SW 1271 (cell line): ENCODE measurements at regions not wholly inside any gene's neighbourhood (a gene's known extent, or its start where the extent isn't known, plus 50 kb on each side); places are given as distances from the start of the nearest gene placed in this dataset.
"Not testable (repeated sequence)": the region's sequence is repeated elsewhere in the genome, so short reads cannot be mapped to it uniquely, and the experiment has no call there.

Experiments
- DNase-seq, 2 experiments: peaks; one replicate each; lab custom pipeline; 2025; lab: John Stamatoyannopoulos, UW

DNA sequence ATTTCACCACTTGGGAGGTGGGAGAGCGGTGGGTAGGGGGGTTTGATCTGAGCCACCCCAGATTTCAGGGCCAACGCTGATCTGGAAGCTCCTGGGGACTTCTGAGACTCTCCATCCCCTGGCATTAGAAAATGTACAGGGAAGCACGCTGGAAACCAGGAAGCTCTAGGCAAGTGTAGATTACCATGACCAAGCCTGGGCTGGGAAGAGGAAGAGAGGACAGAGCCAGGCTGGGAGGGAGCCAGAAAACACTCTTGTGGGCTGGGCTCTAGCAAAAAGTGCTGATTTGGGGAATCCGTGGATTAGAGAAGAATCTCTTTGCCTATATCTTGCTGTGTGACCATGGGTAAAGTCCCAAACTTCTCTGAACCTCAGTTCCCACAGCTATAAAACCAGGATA, 236.7 kb downstream of the BCL11B start:
- no peak for DNase-seq

DNA sequence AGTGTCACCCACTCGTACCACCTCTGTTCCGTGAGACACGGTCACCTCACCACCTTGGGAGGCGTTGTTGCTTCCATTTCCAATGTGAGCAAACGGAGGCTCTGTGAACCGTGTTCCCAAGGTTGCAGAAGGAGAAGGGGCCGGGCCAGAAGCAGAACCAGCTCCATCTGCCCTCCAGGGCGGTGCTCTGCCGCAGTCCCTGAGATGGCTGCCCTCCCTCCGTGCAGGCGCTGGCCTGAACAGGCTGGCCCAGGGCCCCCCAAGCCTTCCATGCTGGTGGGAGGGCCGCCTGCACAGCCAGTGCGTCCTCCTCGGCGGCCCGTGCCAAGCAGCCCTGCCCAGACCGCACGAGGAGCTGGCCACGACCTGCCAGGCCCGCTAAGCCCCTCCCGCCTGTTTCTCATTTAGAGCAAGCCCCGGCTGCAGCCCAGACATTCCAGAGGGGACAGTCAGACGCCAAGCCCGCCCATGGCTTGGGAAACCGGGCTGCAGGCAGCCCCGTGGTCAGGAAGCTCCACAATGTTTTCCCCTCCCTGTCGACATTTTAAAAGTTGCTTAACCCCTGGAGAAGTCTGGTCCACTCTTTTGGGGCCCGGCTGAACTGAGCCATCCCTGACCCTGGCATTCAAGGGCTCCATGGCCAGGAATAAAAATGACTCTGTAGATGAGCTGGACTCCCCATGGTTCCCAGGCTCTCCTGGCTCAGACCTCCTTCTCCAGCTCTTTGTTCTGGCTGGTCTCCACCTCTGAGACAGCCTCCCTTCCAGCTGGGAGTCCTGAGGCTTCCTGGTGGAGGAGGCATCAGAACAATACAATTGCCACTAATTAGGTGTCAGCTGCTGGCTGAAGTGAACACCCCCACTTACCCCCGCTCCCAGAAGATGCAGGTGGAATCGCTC, 236.0 kb downstream of the BCL11B start:
- peak; percentile 60 to 76 for DNase-seq

DNA sequence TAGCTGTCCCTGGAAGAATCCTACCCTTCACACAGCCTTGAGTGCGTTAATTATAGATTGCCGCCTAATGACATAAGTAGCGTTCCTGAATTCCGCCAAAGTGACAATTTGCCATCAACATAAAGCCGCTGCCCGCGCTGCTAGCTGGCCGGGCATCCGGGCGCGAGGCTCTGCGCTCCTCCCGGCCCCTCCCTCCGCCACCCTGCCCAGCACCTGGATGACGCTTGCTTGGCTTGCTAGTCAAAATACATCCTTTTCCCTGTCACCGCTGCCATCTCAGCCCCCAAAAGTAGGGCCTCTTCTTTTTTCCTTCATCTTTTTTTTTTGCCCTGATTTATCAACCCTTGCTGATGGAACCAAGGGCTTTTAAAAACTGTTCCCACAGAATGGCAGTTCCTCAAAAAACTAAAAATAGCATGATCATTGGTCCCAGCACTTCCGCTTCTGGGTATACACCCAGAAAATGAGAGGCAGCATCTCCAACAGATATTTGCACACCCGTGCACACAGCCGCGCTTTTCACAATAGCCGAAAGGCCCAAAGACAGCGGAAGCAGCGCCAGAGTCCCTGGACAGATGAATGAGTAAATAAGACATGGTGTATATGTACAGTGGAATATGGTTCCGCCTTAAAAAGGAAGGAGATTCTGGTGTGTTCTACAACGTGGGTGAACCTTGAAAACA, 235.2 kb downstream of the BCL11B start:
- DNase-seq = no peak

DNA sequence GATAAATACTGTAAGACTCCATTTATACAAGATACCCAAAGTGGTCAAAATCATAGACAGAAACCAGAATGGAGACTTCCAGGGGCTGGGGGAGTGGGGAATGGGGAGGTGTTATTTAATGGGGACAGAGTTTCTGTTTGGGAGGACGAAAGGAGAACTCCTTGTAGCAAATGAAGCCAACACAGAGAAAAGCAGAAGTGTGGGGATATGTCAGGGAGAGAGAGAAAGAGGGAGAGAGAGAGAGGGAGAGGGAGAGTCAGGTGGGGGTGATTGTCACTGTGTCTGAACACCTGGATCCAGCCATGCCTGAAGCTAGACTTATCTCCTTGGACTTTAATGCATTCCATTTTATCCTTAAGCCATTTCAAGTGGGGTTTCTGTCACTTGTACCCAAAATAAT, 234.7 kb downstream of the BCL11B start:
- DNase-seq = not testable (repeated sequence)

DNA sequence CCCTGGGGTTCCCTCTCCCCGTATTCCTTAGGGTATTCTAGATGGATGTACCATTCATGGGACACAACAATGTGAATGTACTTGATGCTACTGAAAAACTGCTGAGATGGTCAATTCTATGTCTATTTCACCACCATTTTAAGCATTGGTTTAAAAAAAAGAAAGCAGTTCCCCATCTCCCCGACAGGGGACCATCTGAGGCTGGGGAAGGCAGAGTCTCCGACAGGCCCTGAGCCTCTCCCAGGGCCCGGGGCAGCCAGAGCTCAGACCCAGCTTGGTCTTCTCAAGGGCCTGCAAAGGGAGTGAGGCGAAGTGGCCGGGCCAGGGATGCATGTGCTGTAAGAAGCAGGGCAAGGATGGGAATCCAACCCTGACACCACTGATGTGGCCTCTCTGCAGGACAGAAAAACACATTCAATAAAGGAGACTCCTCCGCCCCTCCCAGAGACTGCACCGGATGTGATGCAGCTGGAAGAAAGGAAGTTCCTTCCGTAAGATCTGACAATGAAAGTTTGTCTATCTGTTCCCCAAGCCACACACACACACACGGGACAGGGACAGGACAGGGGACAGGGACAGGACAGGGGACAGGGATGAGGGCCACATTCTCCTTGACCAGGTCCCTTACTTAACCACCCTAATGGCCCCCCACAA, 234.1 kb downstream of the BCL11B start:
- DNase-seq = no peak

DNA sequence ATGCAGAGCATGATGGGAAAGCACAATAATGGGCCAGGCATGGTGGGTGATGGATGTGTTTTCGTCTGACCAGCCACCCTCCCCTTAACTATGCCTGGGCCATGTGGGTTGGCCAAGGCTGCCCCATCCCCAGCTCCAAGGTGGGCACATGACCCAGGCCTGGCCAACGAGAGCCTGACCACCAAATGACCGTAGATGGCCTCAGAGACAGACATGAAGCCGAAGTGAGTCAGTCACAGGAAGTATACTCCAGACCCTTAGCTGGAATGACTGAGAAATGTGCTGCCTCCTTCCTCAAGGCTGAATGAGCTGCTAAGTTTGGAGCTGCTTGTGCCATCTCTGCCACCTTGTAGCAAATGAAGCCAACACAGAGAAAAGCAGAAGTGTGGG, 233.6 kb downstream of the BCL11B start:
- DNase-seq = peak in 1 of 2 experiments; percentile 17

DNA sequence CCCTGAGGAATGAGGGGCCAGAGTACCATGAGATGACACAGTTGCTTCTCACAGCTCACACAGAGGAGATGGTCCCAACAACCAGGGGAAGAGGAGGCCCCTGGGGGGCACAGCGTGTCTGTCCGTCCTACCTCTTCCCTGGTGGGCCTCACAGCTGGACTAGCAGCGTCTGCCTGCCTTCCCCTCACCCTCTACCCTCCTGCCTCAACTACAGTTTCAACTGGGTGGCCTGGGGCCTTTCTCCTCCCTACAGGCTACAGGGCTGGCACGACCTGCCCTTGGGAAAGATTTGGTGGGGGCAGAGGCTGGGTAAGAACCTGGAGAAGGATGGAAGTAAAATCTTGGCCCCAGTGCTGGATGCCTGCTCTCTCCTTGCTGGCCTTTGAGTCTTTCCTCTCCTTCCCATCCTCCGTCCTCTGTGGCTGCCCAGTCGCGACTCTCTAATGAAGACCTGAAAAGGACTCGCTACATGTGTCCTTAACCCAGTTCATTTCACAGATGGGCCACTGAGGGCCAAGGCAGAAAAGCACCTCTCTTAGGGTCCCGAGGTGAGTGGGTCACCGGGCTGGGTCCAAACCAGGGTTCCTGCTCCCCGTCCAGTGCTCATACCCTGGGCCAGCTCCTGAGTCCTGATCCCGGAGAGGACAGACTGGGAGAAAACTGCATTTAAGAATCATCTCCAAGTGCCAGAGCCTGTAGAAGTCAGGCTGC, 232.5 kb downstream of the BCL11B start:
- no peak for DNase-seq

DNA sequence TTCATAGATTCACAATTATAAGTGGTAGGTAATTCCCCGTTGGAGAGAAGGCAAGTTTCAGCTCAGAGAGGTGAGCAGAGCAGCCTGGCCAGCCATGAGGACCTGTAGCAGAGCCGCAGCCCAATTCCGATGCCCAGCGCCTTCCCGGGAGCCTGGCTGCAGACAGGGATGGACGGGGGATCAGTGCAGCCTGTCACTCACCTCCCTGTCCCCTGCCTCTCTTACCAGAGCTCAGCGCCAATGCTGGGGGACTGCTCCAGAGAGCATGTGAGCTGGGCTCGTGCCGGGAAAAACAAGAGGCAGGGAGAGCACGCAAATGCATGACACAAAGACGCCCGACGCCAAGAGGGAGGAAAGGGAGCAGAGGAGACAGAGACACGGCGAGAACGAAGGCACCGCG, 231.9 kb downstream of the BCL11B start:
- DNase-seq = no peak

DNA sequence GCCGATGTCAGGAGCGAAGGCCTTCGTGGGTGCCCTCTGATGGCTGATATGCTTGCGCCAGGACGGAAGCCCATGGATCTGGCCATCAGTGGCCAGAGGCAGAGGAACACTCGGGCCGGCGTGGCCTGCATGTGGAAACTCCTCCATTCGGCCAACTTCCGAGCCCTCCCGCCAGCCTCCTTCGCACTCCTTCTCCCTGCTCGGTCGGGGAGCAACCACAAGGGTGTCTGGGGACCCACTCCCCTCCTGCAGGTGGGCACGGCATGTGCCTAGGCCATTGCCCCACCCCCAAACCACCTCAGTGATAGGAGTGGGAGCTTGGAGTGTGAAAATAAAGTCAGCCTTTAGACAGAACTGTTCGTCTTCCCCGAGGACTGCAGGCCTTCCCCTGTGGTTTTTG, 231.3 kb downstream of the BCL11B start:
- DNase-seq = no peak

DNA sequence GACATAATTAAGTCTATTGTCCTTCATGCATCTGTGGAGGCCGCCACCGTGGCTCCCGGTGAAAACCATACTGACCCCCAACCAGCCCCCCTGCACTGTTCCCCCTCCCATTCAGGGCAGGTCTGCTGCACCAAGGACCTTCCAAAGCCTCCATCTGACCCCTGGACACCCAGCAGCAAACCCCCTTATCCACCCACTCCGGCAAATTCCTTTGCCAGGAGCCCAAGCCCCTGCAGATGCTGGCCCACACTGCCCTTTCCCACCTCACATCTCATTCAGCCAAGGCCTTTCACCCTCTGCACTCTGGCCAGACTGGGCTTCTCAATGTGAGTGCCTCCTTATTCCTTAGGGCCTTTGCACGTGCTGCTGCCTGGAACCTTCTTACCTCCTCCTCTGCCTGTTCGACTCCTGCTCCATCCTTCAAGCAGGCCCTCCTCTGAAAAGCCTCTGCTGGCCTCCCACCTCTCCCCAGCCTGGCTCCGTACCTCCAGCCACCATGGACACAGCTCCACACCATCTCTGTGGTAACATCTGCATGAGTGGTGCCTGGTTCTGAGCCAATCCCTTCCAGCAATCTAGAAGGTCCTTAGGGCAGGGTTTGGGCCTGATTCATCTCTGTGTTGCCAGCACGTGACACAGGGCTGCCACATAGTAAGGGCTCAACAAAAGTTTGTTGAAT, 230.7 kb downstream of the BCL11B start:
- no peak for DNase-seq

DNA sequence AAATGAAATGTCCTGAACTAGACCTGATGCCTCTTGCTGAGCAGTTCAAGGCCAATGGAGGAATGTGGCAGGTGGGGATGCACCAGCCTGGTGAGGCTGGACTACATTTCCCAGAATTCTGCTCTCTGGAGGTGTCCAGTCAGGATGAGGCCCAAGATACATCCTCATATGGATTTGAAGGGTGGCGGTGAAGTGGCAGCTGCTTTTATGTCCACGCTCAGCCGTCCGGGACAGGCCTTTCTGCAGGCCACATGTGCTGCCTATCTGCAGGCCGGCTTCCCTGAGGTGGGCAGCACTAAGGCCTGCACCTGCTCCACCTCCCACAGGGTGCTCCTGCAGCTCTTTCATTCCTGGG, 230.2 kb downstream of the BCL11B start:
- DNase-seq = no peak

DNA sequence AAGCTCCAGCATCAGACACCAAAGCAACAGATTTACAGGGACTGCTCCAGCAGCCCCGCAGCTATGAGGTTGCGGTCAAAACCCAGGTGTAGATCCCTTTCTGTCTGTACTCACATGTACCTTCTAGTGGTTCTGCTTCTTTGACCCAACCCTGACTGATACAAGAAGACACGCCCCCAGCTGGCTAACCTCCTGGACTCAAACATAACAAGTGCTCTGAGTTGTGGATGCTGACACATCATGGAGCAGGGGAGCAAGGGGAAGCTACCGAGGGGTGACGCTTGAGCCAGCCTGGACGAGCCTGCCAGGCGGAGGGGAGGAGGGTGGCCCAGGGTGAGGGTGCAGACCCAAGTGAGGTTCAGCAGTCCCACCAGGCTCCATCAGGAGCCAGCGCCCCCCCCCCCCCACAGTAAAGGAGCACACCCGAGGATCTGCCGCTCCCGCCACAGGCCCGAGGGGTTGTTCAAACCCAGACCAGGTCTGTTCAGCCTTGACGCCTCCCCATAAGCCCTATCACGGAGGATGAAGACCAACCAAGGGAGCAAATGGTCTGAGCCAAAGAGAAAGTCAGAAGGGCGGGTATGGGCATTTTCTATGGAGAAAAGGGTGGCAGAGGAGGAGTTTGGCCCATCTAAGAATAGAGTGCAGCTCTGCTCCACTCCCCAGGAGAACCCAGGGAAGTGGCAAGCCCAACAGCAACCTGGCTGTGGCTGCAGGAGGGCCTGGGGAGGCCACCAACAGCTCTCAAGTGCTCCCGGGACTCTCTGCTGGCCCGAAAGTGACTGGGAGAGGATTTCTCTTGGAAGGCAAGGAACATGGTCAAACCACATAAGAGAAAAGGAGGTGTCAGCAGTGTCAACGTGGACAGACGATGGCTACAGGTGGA, 229.4 kb downstream of the BCL11B start:
- no peak for DNase-seq

DNA sequence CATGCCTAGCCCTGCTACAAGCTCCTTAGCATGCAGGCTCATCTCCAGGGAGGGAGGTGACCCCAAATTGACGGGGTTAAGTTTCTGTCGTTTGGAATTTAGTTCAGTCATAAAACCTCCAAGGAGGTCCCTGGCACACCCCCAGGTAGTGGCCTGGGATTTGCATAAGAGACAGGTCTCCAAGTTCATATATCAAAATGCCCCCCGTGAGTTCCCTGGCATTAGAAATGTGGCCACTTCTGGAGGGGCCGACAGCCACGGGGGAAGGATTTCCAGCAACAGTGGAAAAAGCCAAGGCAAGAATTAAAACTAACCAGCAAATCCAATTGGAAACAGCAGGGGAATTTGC, 228.8 kb downstream of the BCL11B start:
- DNase-seq = no peak

DNA sequence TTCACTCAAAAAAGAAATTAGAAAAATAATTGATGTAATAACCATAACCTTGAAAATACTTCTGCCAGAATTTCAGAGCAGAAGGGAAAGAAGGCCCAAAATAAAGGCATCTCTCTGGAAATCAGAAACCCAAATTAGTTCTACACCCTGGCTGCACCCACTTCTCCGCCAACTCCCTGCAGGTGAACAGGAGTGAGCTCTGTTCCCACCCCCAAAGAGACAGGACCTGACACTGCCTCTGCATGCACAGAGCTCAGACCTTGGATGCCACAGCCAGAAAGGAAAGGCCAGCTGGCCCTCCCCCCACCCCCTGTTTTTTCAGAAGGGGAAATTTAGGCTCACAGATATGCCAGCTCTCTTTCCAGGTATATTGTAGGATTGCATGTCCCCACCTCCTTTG, 228.2 kb downstream of the BCL11B start:
- no peak for DNase-seq

DNA sequence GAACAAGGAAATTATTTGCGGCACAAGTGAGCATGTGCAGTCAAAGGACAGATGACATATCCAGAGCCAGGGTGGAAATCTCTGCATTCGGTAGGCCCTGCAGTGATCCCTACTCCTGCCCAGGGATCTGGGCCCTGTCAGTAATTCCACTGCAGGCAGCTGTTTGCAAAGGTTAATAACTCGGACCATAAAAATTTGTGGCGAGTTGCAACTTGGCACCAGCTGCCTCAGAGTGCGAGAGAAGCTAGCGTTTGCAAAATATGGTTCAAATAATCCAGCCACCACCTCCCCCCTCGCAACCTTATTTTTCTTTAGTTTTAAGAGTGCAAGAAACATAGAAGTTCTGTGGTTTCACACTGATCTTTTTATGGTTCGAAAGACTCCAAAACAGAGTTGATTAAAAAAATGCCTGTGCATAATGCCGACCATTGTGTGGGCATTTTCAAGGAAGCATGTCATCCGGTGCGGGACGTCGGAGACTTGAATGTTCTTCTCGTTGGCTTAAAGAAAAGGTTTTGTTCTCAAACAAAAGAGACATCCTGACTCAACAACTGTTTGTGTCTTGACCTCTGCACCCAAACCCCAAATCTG, 224.5 kb downstream of the BCL11B start:
- DNase-seq = no peak

DNA sequence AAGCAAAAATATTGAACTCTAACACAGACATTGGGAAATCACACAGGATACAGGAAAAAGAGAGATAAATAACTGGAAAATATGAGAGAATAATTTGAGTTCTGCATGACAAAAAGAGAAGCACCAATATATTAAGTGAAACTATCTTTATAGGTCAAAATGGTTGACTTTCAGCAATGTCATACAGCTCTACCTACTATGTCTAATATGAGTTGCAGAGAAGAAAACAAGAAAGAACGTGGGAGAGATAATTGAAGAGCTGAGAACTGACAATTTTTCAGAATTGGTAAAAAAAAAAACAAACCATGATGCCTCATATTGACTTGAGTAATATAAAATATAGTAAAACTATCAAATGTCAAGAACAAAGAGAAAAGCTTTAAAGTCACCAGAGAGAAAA, 221.7 kb downstream of the BCL11B start:
- DNase-seq = no peak

DNA sequence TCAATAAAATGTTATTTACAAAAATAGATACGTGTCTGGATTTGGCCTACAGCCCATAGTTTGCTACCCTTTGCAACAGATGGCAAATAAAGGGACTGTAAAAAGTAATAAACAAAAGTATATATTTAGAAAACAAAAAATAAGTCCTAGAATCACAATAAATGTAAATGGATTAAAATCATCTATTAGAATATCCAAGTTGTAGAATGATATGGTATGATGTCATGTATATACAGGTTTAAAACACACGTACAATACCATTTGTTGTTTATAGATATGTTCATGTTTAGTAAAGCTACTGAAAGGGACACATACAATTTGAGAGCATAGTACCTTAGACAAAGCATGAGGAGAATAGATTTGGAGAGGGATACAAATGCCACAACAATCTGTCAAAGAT, 219.5 kb downstream of the BCL11B start:
- DNase-seq = no peak

DNA sequence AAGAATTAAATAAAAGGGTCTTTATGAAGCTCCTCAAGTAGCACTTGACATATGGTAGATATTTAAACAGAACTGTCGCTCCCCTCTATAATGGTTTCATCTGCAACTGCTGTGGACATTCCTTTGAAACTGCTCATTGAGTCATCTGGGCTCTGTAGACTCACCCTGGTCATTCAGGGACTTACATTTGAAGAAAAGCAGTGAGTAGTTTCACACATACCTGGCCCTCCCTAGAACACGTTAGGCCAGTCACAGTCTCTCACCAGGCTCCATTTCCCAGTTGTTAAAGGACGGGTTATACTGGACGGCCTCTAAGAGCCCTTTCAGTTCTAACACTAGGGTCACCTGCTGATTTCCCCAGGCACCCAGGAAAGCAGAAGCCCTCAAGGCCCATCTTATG, 217.0 kb downstream of the BCL11B start:
- no peak for DNase-seq

DNA sequence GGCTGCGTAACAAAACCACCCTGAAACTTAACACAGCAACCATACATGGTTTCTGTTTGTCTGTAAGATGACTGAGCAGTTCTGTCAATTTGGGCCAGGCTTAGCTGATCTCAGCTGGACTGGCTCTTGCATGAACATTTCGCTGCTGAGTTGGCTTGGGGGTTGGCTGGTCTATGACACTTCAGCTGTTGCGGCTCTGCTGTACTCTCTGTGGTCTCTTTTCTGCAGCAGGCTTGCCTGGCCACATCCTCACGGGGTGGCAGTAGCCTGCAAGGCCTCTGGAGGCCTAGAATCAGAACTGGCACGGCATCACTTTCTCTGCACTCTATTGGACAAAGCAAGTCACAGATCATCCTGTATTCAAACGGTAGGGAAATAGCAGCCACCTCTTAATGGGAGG, 216.2 kb downstream of the BCL11B start:
- DNase-seq = no peak

DNA sequence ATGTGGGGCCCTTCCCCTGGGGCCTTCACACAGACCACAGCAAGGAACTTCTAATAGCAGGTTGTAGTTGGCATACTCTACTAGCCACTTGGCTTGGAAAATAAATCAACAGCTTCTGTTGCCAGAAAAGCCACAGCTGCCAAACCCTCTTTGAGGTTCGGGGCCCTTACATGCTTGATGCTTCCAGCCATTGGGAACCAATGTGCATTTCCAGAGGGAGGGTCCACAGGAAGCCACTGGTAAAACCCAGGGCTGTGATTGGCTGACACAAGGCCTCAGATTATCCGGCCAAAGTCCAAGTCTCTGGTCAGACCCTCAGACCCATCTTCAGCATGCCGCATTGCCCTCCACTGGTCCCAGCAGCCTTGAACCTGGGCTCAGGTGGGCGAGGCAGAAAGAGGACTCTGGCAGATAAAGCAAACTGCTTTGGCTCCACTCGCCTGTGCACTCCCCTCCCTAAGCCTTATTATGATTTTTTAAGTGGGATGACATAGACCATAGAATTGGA, 214.4 kb downstream of the BCL11B start:
- DNase-seq = no peak
